ENCODE measurements at regions not wholly inside any gene's neighbourhood (a gene's known extent, or its start where the extent isn't known, plus 50 kb on each side); places are given as distances from the start of the nearest gene placed in this dataset.

GRCh38 chr20:50242548-50242862, 51.9 kb downstream of the CEBPB start:
- no peak for DNase-seq

GRCh38 chr20:50242863-50243609, 52.4 kb downstream of the CEBPB start:
- DNase-seq = no peak

- no peak for DNase-seq
Measured at GRCh38 chr20:50243610-50244351, 53.2 kb downstream of the CEBPB start.

- no peak for DNase-seq
Measured at GRCh38 chr20:50244352-50245149, 53.9 kb downstream of the CEBPB start.

- DNase-seq = no peak
Measured at GRCh38 chr20:50245498-50246366, 55.1 kb downstream of the CEBPB start.

GRCh38 chr20:50246367-50247195, 56.0 kb downstream of the CEBPB start:
- no peak for DNase-seq

- DNase-seq = no peak
Measured at GRCh38 chr20:50247196-50248094, 56.8 kb downstream of the CEBPB start.

GRCh38 chr20:50248104-50248641, 57.5 kb downstream of the CEBPB start:
- no peak for DNase-seq

GRCh38 chr20:50249447-50250388, 59.1 kb downstream of the CEBPB start:
- no peak for DNase-seq

GRCh38 chr20:50250679-50251382, 60.2 kb downstream of the CEBPB start:
- DNase-seq = no peak

- DNase-seq = no peak
Measured at GRCh38 chr20:50251383-50251748, 60.7 kb downstream of the CEBPB start.

- no peak for DNase-seq
Measured at GRCh38 chr20:50251992-50252511, 61.4 kb downstream of the CEBPB start.

GRCh38 chr20:50252701-50253100, 62.1 kb downstream of the CEBPB start:
- DNase-seq = no peak

- DNase-seq = no peak
Measured at GRCh38 chr20:50253101-50253500, 62.5 kb downstream of the CEBPB start.

GRCh38 chr20:50254466-50255079, 63.9 kb downstream of the CEBPB start:
- DNase-seq = no peak

- no peak for DNase-seq
Measured at GRCh38 chr20:50256577-50256976, 65.9 kb downstream of the CEBPB start.

- no peak for DNase-seq
Measured at GRCh38 chr20:50257860-50258259, 67.2 kb downstream of the CEBPB start.
